ENCODE measurements at regions not wholly inside any gene's neighbourhood (a gene's known extent, or its start where the extent isn't known, plus 50 kb on each side); places are given as distances from the start of the nearest gene placed in this dataset.

DNA sequence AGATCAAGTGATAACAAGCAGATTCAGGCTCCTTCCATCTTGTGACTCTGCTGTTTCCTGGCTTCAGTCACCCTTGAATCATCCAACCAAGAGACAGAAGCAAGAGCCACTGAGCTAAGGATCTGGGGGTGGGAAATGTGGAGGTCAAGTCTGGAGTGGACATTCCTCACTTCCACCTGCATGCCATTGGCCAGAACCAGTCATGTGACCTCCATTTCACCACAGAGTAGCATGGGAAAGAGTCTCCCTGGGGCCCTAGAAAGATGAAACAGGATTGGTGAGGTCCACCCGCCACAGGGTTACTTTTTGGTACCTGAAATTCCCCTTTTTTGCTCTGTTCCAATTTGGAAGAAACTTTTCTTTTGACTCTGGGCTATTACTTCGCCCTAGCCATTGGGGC lies 1006.0 kb upstream of the EEF2KMT start:
- no peak for TF ChIP-seq CTCF (IDR thresholded peaks at IDR 0.05; ENCODE audit: partially characterized antibody, unreplicated experiment)
- Mint-ChIP-seq H3K4me1 (ENCODE audit: low read depth, unreplicated experiment) (no peaks in the 10 kb centered on the region), H3K4me3 (ENCODE audit: unreplicated experiment) (no peak overlapping the region), H3K9me3 (ENCODE audit: unreplicated experiment) (peaks cover 7% of the 10 kb centered on the region), H3K36me3 (ENCODE audit: unreplicated experiment) (no peaks in the 10 kb centered on the region), H3K27me3 (ENCODE audit: unreplicated experiment) (peaks cover 4% of the 10 kb centered on the region), H3K27ac (ENCODE audit: unreplicated experiment) (no peak overlapping the region)
- DNase-seq = no peak

- Mint-ChIP-seq H3K27ac (ENCODE audit: unreplicated experiment) (no peak overlapping the region), H3K36me3 (ENCODE audit: unreplicated experiment) (no peaks in the 10 kb centered on the region), H3K4me3 (ENCODE audit: unreplicated experiment) (no peak overlapping the region), H3K4me1 (ENCODE audit: low read depth, unreplicated experiment) (no peaks in the 10 kb centered on the region), H3K27me3 (ENCODE audit: unreplicated experiment) (peaks cover 4% of the 10 kb centered on the region), H3K9me3 (ENCODE audit: unreplicated experiment) (peaks cover 5% of the 10 kb centered on the region)
- no peak for TF ChIP-seq CTCF (IDR thresholded peaks at IDR 0.05; ENCODE audit: partially characterized antibody, unreplicated experiment)
- no peak for DNase-seq
Measured at GRCh38 chr16:6099102-6099501, 1001.5 kb upstream of the EEF2KMT start.

- Mint-ChIP-seq H3K27ac (ENCODE audit: unreplicated experiment) (no peak overlapping the region), H3K36me3 (ENCODE audit: unreplicated experiment) (no peaks in the 10 kb centered on the region), H3K4me3 (ENCODE audit: unreplicated experiment) (no peak overlapping the region), H3K9me3 (ENCODE audit: unreplicated experiment) (peaks cover 5% of the 10 kb centered on the region), H3K27me3 (ENCODE audit: unreplicated experiment) (peaks cover 4% of the 10 kb centered on the region), H3K4me1 (ENCODE audit: low read depth, unreplicated experiment) (no peaks in the 10 kb centered on the region)
- no peak for DNase-seq
- no peak for TF ChIP-seq CTCF (IDR thresholded peaks at IDR 0.05; ENCODE audit: partially characterized antibody, unreplicated experiment)
Measured at GRCh38 chr16:6096931-6097670, 999.5 kb upstream of the EEF2KMT start.

- Mint-ChIP-seq H3K36me3 (ENCODE audit: unreplicated experiment) (peaks cover 4% of the 10 kb centered on the region), H3K9me3 (ENCODE audit: unreplicated experiment) (peaks cover 4% of the 10 kb centered on the region), H3K4me1 (ENCODE audit: low read depth, unreplicated experiment) (no peaks in the 10 kb centered on the region), H3K27me3 (ENCODE audit: unreplicated experiment) (peaks cover 3% of the 10 kb centered on the region), H3K4me3 (ENCODE audit: unreplicated experiment) (no peak overlapping the region), H3K27ac (ENCODE audit: unreplicated experiment) (no peak overlapping the region)
- no peak for TF ChIP-seq CTCF (IDR thresholded peaks at IDR 0.05; ENCODE audit: partially characterized antibody, unreplicated experiment)
- DNase-seq = no peak
Measured at GRCh38 chr16:6095414-6095813, 997.8 kb upstream of the EEF2KMT start.

- no peaks in the 10 kb centered on the region for H3K4me1 Mint-ChIP-seq (ENCODE audit: low read depth, unreplicated experiment)
- peaks cover 4% of the 10 kb centered on the region for H3K9me3 Mint-ChIP-seq (ENCODE audit: unreplicated experiment)
- H3K4me3 Mint-ChIP-seq (ENCODE audit: unreplicated experiment) = no peak overlapping the region
- peaks cover 4% of the 10 kb centered on the region for H3K36me3 Mint-ChIP-seq (ENCODE audit: unreplicated experiment)
- no peaks in the 10 kb centered on the region for H3K27me3 Mint-ChIP-seq (ENCODE audit: unreplicated experiment)
- no peak overlapping the region for H3K27ac Mint-ChIP-seq (ENCODE audit: unreplicated experiment)
- TF ChIP-seq CTCF (IDR thresholded peaks at IDR 0.05; ENCODE audit: partially characterized antibody, unreplicated experiment) = no peak
- DNase-seq = no peak
Measured at GRCh38 chr16:6091021-6091420, 993.4 kb upstream of the EEF2KMT start.

Data from glutamatergic neuron (in vitro differentiated cells).